HG03442 (cell line): ENCODE measurements at regions not wholly inside any gene's neighbourhood (a gene's known extent, or its start where the extent isn't known, plus 50 kb on each side); places are given as distances from the start of the nearest gene placed in this dataset.
"Not testable (repeated sequence)": the region's sequence is repeated elsewhere in the genome, so short reads cannot be mapped to it uniquely, and the experiment has no call there.

Experiments used
- ATAC-seq: cut with Tn5 transposase; IDR thresholded peaks from one replicate; pipeline ENCODE4 v1.9.1; 2021; ENCODE audit warnings: mild to moderate bottlenecking, moderate library complexity; ENCODE audit not compliant: unreplicated experiment

DNA sequence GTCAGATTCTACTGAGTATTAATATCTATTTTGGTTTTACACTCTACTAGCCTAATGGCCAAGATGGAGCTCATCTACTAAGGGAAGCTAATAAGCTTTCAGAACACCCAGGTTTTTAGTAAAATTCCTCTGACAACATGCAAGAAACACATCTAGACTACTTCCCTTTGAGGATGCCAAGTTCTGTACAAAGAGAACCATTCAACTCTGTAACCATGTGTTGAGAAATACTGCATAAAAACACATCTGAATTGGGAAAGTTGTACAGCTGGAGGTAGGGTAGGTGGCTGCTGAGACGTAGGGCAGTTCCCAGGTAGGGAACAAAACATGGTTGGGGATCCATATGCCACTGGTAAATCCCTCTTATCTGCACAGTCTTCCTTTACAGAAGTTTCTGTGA lies 66.2 kb downstream of the SC5D start:
- no peak for ATAC-seq

DNA sequence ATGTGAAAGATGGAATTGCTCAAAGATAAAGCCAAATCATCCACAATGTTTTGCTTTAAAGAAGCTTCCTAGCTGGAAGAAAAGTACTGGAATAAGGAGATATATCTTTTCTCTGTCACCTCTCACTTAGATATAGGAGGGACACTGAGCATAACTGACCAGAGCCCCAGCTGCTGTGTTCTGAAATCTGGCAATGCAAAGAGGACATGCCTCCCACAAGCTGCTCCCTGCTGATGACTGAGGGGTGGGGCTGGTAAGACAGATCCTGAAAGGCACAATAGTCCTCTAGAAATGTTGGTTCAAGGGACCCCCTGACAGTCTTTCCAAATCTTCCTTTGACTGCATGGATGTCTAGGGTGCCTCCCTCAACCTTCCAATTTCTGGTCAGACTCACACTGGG lies 67.0 kb downstream of the SC5D start:
- ATAC-seq = no peak

DNA sequence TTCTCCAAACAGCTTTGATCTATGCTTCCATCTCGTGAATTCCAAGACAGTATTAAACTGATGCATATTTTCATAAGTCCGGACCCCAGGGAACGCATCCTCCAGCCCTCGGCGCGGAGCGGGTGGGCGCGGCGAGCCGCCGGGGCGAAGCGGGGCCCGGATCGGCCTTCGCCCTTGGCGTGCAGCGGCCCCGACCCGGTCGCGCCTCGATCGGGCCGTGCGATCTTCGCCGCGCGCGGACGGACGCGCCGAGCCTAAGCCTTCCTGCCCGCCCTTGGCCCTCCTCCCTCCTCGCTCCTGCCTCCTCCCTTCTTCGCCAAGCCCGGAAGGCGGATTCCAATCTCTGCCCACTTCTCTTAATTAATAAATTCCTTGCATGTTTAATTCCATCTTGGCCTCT lies 70.4 kb downstream of the SC5D start:
- not testable (repeated sequence) for ATAC-seq

GRCh38 chr11:121365304-121365703 lies 72.7 kb downstream of the SC5D start:
- no peak for ATAC-seq

GRCh38 chr11:121366038-121366437 lies 73.5 kb downstream of the SC5D start:
- ATAC-seq = no peak

DNA sequence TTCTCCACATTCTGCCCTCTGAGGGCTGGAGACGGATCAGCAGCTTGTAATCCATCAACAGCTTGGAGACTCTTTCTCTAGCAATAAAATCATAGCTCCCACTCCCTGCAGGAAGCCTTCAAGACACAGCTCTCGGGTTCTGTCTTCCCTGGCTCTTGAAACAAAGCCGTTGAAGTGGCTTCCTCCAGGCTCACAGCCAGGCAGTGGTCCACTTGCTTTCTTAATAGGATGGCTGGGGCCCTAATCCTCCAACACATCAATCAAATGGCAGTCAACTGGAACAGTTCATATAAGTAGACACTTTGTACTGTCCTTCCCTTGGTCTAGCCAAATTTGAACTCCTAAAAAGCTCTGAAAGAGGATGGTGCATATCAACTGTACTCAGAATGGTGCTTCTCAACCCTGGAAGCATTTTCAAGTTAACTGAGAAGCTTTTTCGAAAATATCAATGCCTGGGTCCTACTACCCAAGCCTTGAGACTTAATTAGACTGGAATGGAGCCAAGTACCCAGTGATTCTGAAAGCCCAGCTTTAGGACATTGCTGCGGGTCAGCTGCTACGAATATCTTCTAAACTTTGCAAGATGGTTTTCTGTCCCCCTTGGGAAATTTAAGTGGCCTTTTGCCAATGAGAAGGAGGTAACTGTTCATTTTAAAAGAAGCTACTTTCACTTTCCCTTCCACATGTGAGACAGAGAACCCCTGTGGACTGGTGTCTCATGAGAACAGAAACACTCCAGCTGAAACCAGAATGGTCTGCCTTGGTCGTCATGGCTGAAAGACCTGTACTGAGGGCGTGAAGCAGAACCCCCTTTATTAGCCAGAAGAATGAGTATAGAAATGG lies 74.7 kb downstream of the SC5D start:
- peak; percentile 91 for ATAC-seq

DNA sequence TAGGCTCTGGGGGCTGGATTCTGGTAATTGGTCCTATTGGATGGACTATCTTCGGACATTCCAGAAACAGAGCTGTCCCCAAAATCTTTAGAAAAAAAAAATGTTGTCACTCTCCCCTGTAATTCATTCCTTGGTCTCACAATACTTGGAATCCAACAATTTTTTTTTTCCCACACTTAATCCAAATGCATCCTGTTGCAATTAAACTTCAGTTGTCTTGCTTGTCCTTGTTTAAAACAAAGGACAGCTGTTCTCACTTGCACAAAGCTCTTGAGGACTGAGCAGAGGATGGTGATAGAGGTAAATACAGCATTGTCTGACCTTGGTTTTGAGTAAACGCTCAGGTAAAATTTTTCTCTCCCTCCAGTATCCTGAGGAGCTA lies 75.3 kb downstream of the SC5D start:
- no peak for ATAC-seq

- ATAC-seq = no peak
Observed at GRCh38 chr11:121368364-121369240, 76.0 kb downstream of the SC5D start.

- ATAC-seq = no peak
Observed at GRCh38 chr11:121369366-121369765, 76.8 kb downstream of the SC5D start.

GRCh38 chr11:121372028-121372427 lies 79.5 kb downstream of the SC5D start:
- ATAC-seq = no peak

DNA sequence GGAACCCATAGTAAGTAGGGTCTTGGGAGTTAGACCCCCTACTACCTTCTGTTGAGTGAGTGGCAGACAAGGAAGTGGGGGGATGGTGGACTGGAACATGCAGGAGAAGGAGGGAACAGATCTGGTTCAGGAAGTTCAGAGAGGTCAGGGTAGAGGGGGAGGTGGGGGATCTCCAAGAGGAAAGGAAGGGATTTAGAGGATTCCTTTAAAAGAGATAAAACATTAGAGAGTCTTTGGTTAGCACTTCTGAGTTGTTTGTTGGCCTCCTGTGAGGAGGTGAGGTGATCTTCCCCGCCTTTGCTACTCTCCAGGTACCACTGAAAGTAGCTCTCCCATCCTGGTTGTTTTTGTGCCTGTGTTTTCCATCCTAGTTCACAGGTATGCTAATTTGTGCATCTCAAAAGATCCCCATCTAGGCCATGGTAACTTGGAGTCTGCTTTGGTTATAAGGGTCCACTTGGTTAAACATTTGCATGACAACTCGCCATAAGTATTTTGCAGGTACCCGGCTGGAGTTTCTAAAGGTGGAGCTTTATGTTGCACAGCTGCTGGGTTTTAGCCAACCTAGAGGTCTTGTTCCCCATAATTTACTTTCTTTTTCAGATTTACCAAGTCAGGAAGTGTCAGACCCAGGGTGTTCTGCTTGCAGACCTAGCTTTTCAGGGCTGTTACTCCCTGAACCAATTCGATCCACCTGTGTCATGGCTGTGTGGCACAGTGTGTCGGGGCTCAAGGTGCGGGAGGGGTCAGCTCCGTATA lies 79.3 kb upstream of the SORL1 start:
- ATAC-seq = peak; percentile 76

DNA sequence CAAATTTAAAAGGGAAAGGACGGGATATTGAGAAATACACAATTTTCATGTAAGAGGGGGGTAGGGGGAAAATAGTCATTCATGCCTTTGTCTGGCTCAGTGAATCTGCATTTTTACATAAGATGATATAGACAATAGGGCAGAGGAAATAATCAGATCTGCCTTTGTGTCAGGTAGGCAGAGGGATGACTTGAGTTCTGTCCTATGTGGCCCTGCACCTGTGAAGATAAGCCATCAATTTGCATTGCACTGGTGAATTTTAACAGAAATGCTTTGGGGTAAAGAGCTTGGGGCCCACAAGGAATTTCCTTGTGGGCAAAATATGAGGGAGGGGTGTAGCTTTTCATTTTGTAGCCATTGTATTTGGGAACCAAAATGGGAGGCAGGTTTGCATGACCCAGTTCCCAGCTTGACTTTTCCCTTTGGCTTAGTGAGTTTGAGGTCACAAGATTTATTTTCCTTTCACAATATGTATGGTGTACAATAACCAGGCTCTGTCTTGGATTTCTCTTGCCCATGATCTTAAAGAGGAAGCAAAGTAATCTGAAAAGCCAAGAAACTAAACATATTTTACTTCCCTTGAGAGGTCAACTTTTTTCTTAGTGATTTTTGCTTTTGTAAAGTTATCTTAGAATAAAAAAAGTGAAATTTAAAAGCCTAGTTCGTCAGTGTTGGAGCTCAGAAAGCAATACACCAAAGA lies 77.7 kb upstream of the SORL1 start:
- no peak for ATAC-seq

DNA sequence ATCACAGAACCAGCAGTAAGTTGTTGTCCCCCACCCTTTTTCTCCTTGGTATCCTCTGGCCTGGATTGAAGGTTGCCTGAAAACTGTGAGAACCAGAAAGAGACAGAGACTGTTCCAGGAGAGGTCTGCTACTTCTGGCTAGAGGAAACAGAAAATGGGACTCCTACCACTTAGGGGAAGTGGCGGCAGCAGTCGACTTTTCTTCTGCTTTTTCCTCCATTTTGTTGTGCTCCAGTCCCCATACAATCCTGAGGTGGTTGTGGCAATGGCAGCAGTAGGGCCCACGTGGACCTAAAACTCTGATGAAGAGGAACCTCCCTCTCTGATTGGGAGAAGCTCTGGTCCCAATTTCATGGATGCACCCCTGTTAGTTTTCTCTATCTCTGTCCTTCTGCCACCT lies 76.0 kb upstream of the SORL1 start:
- no peak for ATAC-seq

DNA sequence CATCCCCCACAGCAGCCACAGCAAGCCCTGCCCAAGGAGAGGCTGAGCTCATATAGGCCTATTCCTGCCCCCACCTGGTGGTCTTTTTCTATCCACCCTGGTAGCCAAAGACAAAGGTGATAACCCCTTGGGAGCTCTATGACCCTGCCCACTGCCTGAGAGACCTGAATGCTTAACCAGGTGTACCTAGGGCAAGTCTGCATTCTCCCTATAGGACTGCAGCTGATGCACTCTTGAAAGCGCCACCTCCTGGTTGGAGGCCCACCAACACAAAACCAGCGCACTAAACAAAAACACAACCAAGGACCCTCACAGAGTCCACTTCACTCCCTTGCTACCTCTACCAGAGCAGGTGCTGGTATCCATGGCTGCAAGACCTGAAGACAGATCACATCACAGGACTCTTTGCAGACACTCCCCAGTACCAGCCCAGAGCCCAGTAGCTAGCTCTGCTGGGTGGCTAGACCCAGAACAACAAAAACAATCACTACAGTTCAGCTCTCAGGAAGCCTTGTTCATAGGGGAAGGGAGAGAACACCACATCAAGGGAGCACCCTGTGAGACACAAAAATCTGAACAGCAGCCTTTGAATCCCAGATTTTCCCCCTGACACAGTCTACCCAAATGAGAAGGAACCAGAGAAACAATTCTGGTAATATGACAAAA lies 72.8 kb upstream of the SORL1 start:
- not testable (repeated sequence) for ATAC-seq

DNA sequence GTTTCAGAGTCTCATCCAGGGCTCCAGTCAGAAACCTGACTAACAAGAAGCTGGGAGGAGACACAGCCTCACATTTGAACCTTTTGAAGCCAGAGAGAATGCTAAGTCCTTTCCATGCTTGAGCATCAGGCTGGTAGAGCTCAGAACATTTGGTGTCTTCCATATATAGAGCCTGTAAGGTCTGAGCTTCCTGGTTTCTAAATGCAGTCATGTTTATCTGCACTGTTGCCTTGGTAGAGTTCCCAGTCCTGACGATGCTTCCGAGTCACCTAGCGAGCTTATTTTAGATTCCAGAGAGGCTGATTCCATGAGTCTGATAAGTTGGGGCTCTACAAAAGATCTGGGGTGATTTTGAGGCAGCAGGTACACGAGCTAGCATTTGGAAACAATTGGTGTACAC lies 68.4 kb upstream of the SORL1 start:
- ATAC-seq = no peak

- no peak for ATAC-seq
Observed at GRCh38 chr11:121385688-121386087, 66.4 kb upstream of the SORL1 start.
